GM12878 (cell line): ENCODE measurements at regions not wholly inside any gene's neighbourhood (a gene's known extent, or its start where the extent isn't known, plus 50 kb on each side); places are given as distances from the start of the nearest gene placed in this dataset.

Source experiments
- ATF2 ChIP-seq: IDR thresholded peaks from 2 replicates; pipeline ENCODE4 v1.6.1; 2012; ENCODE audit warnings: low read length, inconsistent platforms
- BCL11A ChIP-seq: IDR thresholded peaks from 2 replicates; pipeline ENCODE4 v1.6.1; 2011; ENCODE audit warnings: low read depth, low read length
- BCL3 ChIP-seq: IDR thresholded peaks from 2 replicates; pipeline ENCODE4 v1.6.1; 2011; ENCODE audit warnings: borderline replicate concordance, low read depth, mild to moderate bottlenecking, moderate library complexity, low read length; ENCODE audit not compliant: insufficient read depth, poor library complexity, severe bottlenecking
- CREM ChIP-seq: IDR thresholded peaks from 2 replicates; pipeline ENCODE4 v1.6.1; 2014; ENCODE audit warnings: antibody characterized with exemption, low read depth
- CTCF ChIP-seq, 3 experiments: IDR thresholded peaks in 2 of 3; conservative IDR thresholded peaks in 1 of 3; 2 replicates each; pipeline ENCODE4 v1.5.1; 2011; ENCODE audit warnings: low read depth in 3 of 3, low read length in 3 of 3, mild to moderate bottlenecking in 3 of 3, control low read depth in 2 of 3, moderate library complexity in 2 of 3, inconsistent platforms in 1 of 3, mixed read lengths in 1 of 3; ENCODE audit not compliant: control insufficient read depth in 2 of 3, insufficient read depth in 1 of 3; ENCODE audit errors: extremely low read depth in 1 of 3
- IRF3 ChIP-seq: fragments of 450-650 bp; IDR thresholded peaks from 2 replicates; pipeline ENCODE4 v1.6.1; 2014; ENCODE audit warnings: mild to moderate bottlenecking
- IRF5 ChIP-seq: fragments of 450-650 bp; IDR thresholded peaks from 2 replicates; pipeline ENCODE4 v1.6.1; 2017; ENCODE audit warnings: borderline replicate concordance
- KLF5 ChIP-seq: fragments of 450-650 bp; IDR thresholded peaks from 2 replicates; pipeline ENCODE4 v1.6.1; 2014; ENCODE audit warnings: mild to moderate bottlenecking; ENCODE audit not compliant: partially characterized antibody
- MEF2A ChIP-seq: IDR thresholded peaks from 2 replicates; pipeline ENCODE4 v1.6.1; 2011; ENCODE audit warnings: low read depth, mild to moderate bottlenecking, low read length, moderate library complexity; ENCODE audit not compliant: insufficient read depth
- MTA3 ChIP-seq: IDR thresholded peaks from 2 replicates; pipeline ENCODE4 v1.6.1; 2012; ENCODE audit warnings: low read length, inconsistent platforms, borderline replicate concordance
- MYB ChIP-seq: fragments of 150-350 bp; IDR thresholded peaks from 2 replicates; pipeline ENCODE4 v1.6.1; 2014; ENCODE audit warnings: mild to moderate bottlenecking, low read depth, low read length, borderline replicate concordance
- NFIC ChIP-seq: IDR thresholded peaks from 2 replicates; pipeline ENCODE4 v1.6.1; 2012; ENCODE audit warnings: low read depth, mild to moderate bottlenecking, inconsistent platforms, low read length, moderate library complexity
- NFYB ChIP-seq: IDR thresholded peaks from 2 replicates; pipeline ENCODE4 v1.6.1; 2011; ENCODE audit warnings: low read depth, mild to moderate bottlenecking, low read length, improper control_type of control experiment, moderate library complexity; ENCODE audit not compliant: insufficient read depth
- PKNOX1 ChIP-seq: fragments of 450-650 bp; IDR thresholded peaks from 2 replicates; pipeline ENCODE4 v1.6.1; 2016; ENCODE audit warnings: mild to moderate bottlenecking
- POLR2A ChIP-seq: IDR thresholded peaks from 2 replicates; pipeline ENCODE4 v1.6.1; 2011; ENCODE audit warnings: low read depth, mild to moderate bottlenecking, low read length
- RBBP5 ChIP-seq: fragments of 200-600 bp; sonication (generic); conservative IDR thresholded peaks from 2 replicates; pipeline ENCODE4 v1.6.1; 2016
- RELA ChIP-seq: fragments of 450-650 bp; IDR thresholded peaks from 2 replicates; pipeline ENCODE4 v1.8.0; 2014; ENCODE audit warnings: borderline replicate concordance; ENCODE audit not compliant: partially characterized antibody
- RUNX3 ChIP-seq: IDR thresholded peaks from 2 replicates; pipeline ENCODE4 v1.6.1; 2012; ENCODE audit warnings: low read length, inconsistent platforms
- SMAD1 ChIP-seq: fragments of 450-650 bp; IDR thresholded peaks from 2 replicates; pipeline ENCODE4 v1.6.1; 2018; ENCODE audit warnings: mild to moderate bottlenecking, low read depth; ENCODE audit not compliant: partially characterized antibody
- SMAD5 ChIP-seq: IDR thresholded peaks from 2 replicates; pipeline ENCODE4 v1.6.1; 2016; ENCODE audit warnings: antibody characterized with exemption, low read depth
- SMARCA5 ChIP-seq: fragments of 450-650 bp; IDR thresholded peaks from 2 replicates; pipeline ENCODE4 v1.6.1; 2017; ENCODE audit warnings: mild to moderate bottlenecking
- YBX1 ChIP-seq: fragments of 450-650 bp; IDR thresholded peaks from 2 replicates; pipeline ENCODE4 v1.6.1; 2016; ENCODE audit warnings: antibody characterized with exemption
- YY1 ChIP-seq: IDR thresholded peaks from 2 replicates; pipeline ENCODE4 v1.6.1; 2011; ENCODE audit warnings: low read depth, mild to moderate bottlenecking, low read length
- ZNF207 ChIP-seq: fragments of 450-650 bp; IDR thresholded peaks from 2 replicates; pipeline ENCODE4 v1.6.1; 2014; ENCODE audit warnings: antibody characterized with exemption, mild to moderate bottlenecking, borderline replicate concordance
- ZSCAN29 ChIP-seq: fragments of 450-650 bp; IDR thresholded peaks from 2 replicates; pipeline ENCODE4 v1.6.1; 2017; ENCODE audit warnings: mild to moderate bottlenecking, moderate library complexity
- ZZZ3 ChIP-seq: IDR thresholded peaks from 2 replicates; pipeline ENCODE4 v1.6.1; 2011; ENCODE audit warnings: low read depth; ENCODE audit not compliant: control insufficient read depth, insufficient read length

- TF ChIP-seq PKNOX1 (no peak), SMAD5 (no peak), POLR2A (no peak), MEF2A (0 out of 2 replicates have a peak, but pooled peaks have one; percentile 29), YY1 (peak; percentile 80), BCL11A (no peak), RBBP5 (no peak), SMARCA5 (no peak), SMAD1 (no peak), ZSCAN29 (no peak), IRF5 (no peak), KLF5 (no peak), YBX1 (no peak), BCL3 (peak; percentile 59), IRF3 (no peak), ATF2 (peak; percentile 62), RUNX3 (peak; percentile 59), RELA (no peak), ZNF207 (no peak), NFYB (no peak), CREM (no peak), MYB (no peak), CTCF (IDR thresholded peaks at IDR 0.05 in 2 of 3, conservative IDR thresholded peaks at IDR 0.05 in 1 of 3; ENCODE audit: control insufficient read depth in 2 of 3, extremely low read depth in 1 of 3, insufficient read depth in 1 of 3, low read depth in 3 of 3, low read length in 3 of 3) (no peak), NFIC (peak; percentile 47; the same call in 1 of the 2 replicates), MTA3 (0 out of 2 replicates have a peak, but pooled peaks have one; percentile 20), ZZZ3 (no peak)
Observed at GRCh38 chr1:101451888-101452287, 215.1 kb downstream of the S1PR1 start (continued).
